SK-N-MC (cell line): ENCODE measurements at regions not wholly inside any gene's neighbourhood (a gene's known extent, or its start where the extent isn't known, plus 50 kb on each side); places are given as distances from the start of the nearest gene placed in this dataset.

Source experiments
- EZH2 ChIP-seq: fragments of 200-600 bp; sonication (generic); IDR thresholded peaks from one replicate; pipeline ENCODE4 v1.6.1; 2017; ENCODE audit warnings: antibody characterized with exemption
- FOXP2 ChIP-seq: optimal IDR thresholded peaks from 2 replicates; pipeline ENCODE3; 2011; ENCODE audit warnings: mild to moderate bottlenecking, moderate library complexity; ENCODE audit not compliant: insufficient read depth; ENCODE audit errors: extremely low read length, control extremely low read depth
- POLR2AphosphoS5 ChIP-seq: IDR thresholded peaks from 2 replicates; pipeline ENCODE4 v1.6.1; 2012; ENCODE audit warnings: mild to moderate bottlenecking, low read depth, low read length, borderline replicate concordance

- TF ChIP-seq EZH2 = no peak
- TF ChIP-seq FOXP2 = no peak
- no peak for TF ChIP-seq POLR2AphosphoS5
These were observed 113.7 kb upstream of the RUNX1 start for GRCh38 chr21:35162831-35163230.
